Spinal cord (tissue), 9 donors: ENCODE measurements at regions not wholly inside any gene's neighbourhood (a gene's known extent, or its start where the extent isn't known, plus 50 kb on each side); places are given as distances from the start of the nearest gene placed in this dataset.
"Not testable (repeated sequence)": the region's sequence is repeated elsewhere in the genome, so short reads cannot be mapped to it uniquely, and the experiment has no call there.

Source experiments
- DNase-seq, 6 donors: peaks; one replicate each; pipeline versions ENCODE4 v3.0.0 to v3.0.0-alpha.2; 2013 to 2015; ENCODE audit warnings: low spot score in 6 of 6, low read depth in 4 of 6
- H3K27ac ChIP-seq: one replicate; pipeline ENCODE4 v1.5.1; 2013; ENCODE audit warnings: low read depth, low read length, control low read depth
- H3K27me3 ChIP-seq: one replicate; pipeline ENCODE4 v1.6.1; 2013; ENCODE audit warnings: low read length; ENCODE audit not compliant: control insufficient read depth, insufficient read depth
- H3K36me3 ChIP-seq: one replicate; pipeline ENCODE4 v1.6.1; 2013; ENCODE audit warnings: low read length; ENCODE audit not compliant: control insufficient read depth, insufficient read depth
- H3K4me1 ChIP-seq: one replicate; pipeline ENCODE4 v1.6.1; 2013; ENCODE audit warnings: low read length; ENCODE audit not compliant: control insufficient read depth, insufficient read depth
- H3K4me3 ChIP-seq: one replicate; pipeline ENCODE4 v1.5.1; 2013; ENCODE audit warnings: low read depth, low read length, control low read depth
- H3K9me3 ChIP-seq: one replicate; pipeline ENCODE4 v1.6.1; 2013; ENCODE audit warnings: low read length; ENCODE audit not compliant: control insufficient read depth, insufficient read depth
- WGBS: methylation state at CpG from one replicate; pipeline ENCODE4 v1.1.5; 2013; ENCODE audit warnings: missing lambda C conversion rate; ENCODE audit not compliant: insufficient coverage; 5-methylcytosine and 5-hydroxymethylcytosine counted together
- donor health status: healthy.

- not testable (repeated sequence) for H3K27ac ChIP-seq, H3K27me3 ChIP-seq, H3K4me3 ChIP-seq, H3K4me1 ChIP-seq, H3K36me3 ChIP-seq, DNase-seq, H3K9me3 ChIP-seq
- WGBS: 93% methylated on average over 6 of the region's 17 CpGs
These were observed 76.0 kb upstream of the GOLGA6L4 start for GRCh38 chr15:84159346-84160269.

- not testable (repeated sequence) for DNase-seq, H3K27me3 ChIP-seq, H3K27ac ChIP-seq, H3K4me1 ChIP-seq, H3K9me3 ChIP-seq, H3K36me3 ChIP-seq, H3K4me3 ChIP-seq
- WGBS: 79% methylated on average over 5 of the region's 8 CpGs
These were observed 70.9 kb upstream of the GOLGA6L4 start for GRCh38 chr15:84164423-84165292.

- H3K4me3 ChIP-seq, H3K9me3 ChIP-seq, H3K27ac ChIP-seq, DNase-seq, H3K36me3 ChIP-seq, H3K4me1 ChIP-seq, H3K27me3 ChIP-seq: not testable (repeated sequence)
- WGBS: no CpG with 5 or more reads among the region's 19 CpGs
These were observed 65.5 kb upstream of the GOLGA6L4 start for GRCh38 chr15:84170029-84170428.

GRCh38 chr15:84173231-84173610 is 62.4 kb upstream of the GOLGA6L4 start:
- no CpG with 5 or more reads among the region's 22 CpGs for WGBS
- H3K4me3 ChIP-seq: peak overlapping the region; percentile 18
- not testable (repeated sequence) for DNase-seq, H3K27ac ChIP-seq, H3K9me3 ChIP-seq, H3K27me3 ChIP-seq, H3K4me1 ChIP-seq, H3K36me3 ChIP-seq
